KMS-11 (cell line): ENCODE measurements at regions not wholly inside any gene's neighbourhood (a gene's known extent, or its start where the extent isn't known, plus 50 kb on each side); places are given as distances from the start of the nearest gene placed in this dataset.

Source experiments
- H2AFZ ChIP-seq: fragments of 200-600 bp; sonication (generic); 2 replicates; pipeline ENCODE4 v1.6.1; 2016; ENCODE audit warnings: antibody characterized with exemption, mixed run types, low read depth
- H3K27ac ChIP-seq: fragments of 200-600 bp; sonication (generic); 2 replicates; pipeline ENCODE4 v1.6.1; 2016; ENCODE audit warnings: mild to moderate bottlenecking, mixed run types
- H3K27me3 ChIP-seq: fragments of 200-600 bp; sonication (generic); 2 replicates; pipeline ENCODE4 v1.6.1; 2017; ENCODE audit warnings: mild to moderate bottlenecking, low read depth, mixed run types, moderate library complexity; ENCODE audit not compliant: insufficient read depth
- H3K36me3 ChIP-seq: fragments of 200-600 bp; sonication (generic); 2 replicates; pipeline ENCODE4 v1.6.1; 2017; ENCODE audit warnings: mild to moderate bottlenecking, mixed run types; ENCODE audit not compliant: insufficient read depth
- H3K4me1 ChIP-seq: fragments of 200-600 bp; sonication (generic); 2 replicates; pipeline ENCODE4 v1.6.1; 2016; ENCODE audit warnings: mild to moderate bottlenecking, low read depth, mixed run types; ENCODE audit not compliant: poor library complexity, severe bottlenecking
- H3K4me2 ChIP-seq: fragments of 200-600 bp; sonication (generic); 2 replicates; pipeline ENCODE4 v1.7.0; 2016; ENCODE audit warnings: mild to moderate bottlenecking, mixed run types
- H3K4me3 ChIP-seq: fragments of 200-600 bp; sonication (generic); IDR thresholded peaks from 2 replicates; pipeline ENCODE4 v1.6.1; 2017; ENCODE audit warnings: low read depth, low read length, mixed read lengths; ENCODE audit not compliant: insufficient read depth
- H3K79me2 ChIP-seq: fragments of 200-600 bp; sonication (generic); 2 replicates; pipeline ENCODE4 v1.6.1; 2016; ENCODE audit warnings: low read depth, mixed run types; ENCODE audit not compliant: insufficient read depth
- H3K9ac ChIP-seq: fragments of 200-600 bp; sonication (generic); 2 replicates; pipeline ENCODE4 v1.6.1; 2016; ENCODE audit warnings: mild to moderate bottlenecking, mixed run types
- H4K20me1 ChIP-seq: fragments of 200-600 bp; sonication (generic); 2 replicates; pipeline ENCODE4 v1.6.1; 2016; ENCODE audit warnings: mild to moderate bottlenecking, mixed run types; ENCODE audit not compliant: insufficient read depth
- CTCF ChIP-seq: fragments of 200-600 bp; sonication (generic); conservative IDR thresholded peaks from 2 replicates; pipeline ENCODE4 v1.6.1; 2017; ENCODE audit warnings: low read depth, mild to moderate bottlenecking, antibody characterized with exemption, low read length, moderate library complexity, mixed read lengths

GRCh38 chr1:147820761-147821297 lies 60.4 kb upstream of the GJA5 start:
- no peak for TF ChIP-seq CTCF
- no peak overlapping the region for H2AFZ ChIP-seq
- no peaks in the 10 kb centered on the region for H4K20me1 ChIP-seq
- no peaks in the 10 kb centered on the region for H3K27me3 ChIP-seq
- no peak overlapping the region for H3K4me3 ChIP-seq
- H3K36me3 ChIP-seq = no peaks in the 10 kb centered on the region
- H3K9ac ChIP-seq = no peak overlapping the region
- no peaks in the 10 kb centered on the region for H3K79me2 ChIP-seq
- H3K4me1 ChIP-seq = no peaks in the 10 kb centered on the region
- no peak overlapping the region for H3K27ac ChIP-seq
- H3K4me2 ChIP-seq = no peak overlapping the region

DNA sequence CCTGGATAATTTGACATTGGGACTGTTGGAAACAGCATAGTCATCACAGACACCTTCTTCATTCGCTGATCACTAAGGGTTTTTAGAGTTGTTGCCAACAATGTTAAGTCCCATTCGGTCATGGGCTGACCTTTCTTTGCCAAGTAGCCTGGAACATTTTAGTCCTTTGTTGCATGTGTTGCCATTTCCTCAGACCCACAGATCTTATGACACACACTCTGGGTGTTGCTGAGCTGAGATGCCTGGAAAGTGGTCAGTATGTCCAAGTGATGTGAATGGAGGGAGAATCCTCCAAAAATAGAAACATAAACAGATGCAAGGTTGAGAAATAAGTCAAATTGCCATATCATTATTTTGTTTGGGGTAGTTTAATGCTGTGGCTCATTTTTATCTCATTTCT lies 61.5 kb upstream of the GJA5 start:
- Histone ChIP-seq H3K27me3 (no peaks in the 10 kb centered on the region), H3K36me3 (no peaks in the 10 kb centered on the region), H3K27ac (no peak overlapping the region), H3K9ac (no peak overlapping the region), H3K4me2 (no peak overlapping the region), H2AFZ (no peak overlapping the region), H3K4me1 (no peaks in the 10 kb centered on the region), H3K79me2 (no peaks in the 10 kb centered on the region), H4K20me1 (no peaks in the 10 kb centered on the region), H3K4me3 (no peak overlapping the region)
- no peak for TF ChIP-seq CTCF

GRCh38 chr1:147822292-147822691 lies 61.9 kb upstream of the GJA5 start:
- H3K79me2 ChIP-seq = no peaks in the 10 kb centered on the region
- no peaks in the 10 kb centered on the region for H4K20me1 ChIP-seq
- H3K27me3 ChIP-seq = no peaks in the 10 kb centered on the region
- H3K4me1 ChIP-seq = no peaks in the 10 kb centered on the region
- no peaks in the 10 kb centered on the region for H3K36me3 ChIP-seq
- no peak overlapping the region for H3K4me2 ChIP-seq
- H3K4me3 ChIP-seq = no peak overlapping the region
- H3K9ac ChIP-seq = no peak overlapping the region
- no peak for TF ChIP-seq CTCF
- H2AFZ ChIP-seq = no peak overlapping the region
- no peak overlapping the region for H3K27ac ChIP-seq

- no peaks in the 10 kb centered on the region for H3K79me2 ChIP-seq
- H3K4me1 ChIP-seq = no peaks in the 10 kb centered on the region
- no peaks in the 10 kb centered on the region for H3K27me3 ChIP-seq
- H2AFZ ChIP-seq = no peak overlapping the region
- H3K36me3 ChIP-seq = no peaks in the 10 kb centered on the region
- no peak overlapping the region for H3K4me2 ChIP-seq
- H3K9ac ChIP-seq = no peak overlapping the region
- no peak for TF ChIP-seq CTCF
- H4K20me1 ChIP-seq = no peaks in the 10 kb centered on the region
- H3K4me3 ChIP-seq = no peak overlapping the region
- no peak overlapping the region for H3K27ac ChIP-seq
These were observed 63.6 kb upstream of the GJA5 start for GRCh38 chr1:147824001-147824400.
